Heart right ventricle (tissue), 16 donors: ENCODE measurements at regions not wholly inside any gene's neighbourhood (a gene's known extent, or its start where the extent isn't known, plus 50 kb on each side); places are given as distances from the start of the nearest gene placed in this dataset.

Source experiments
- ATAC-seq, 8 donors: fragments of 200-7000 bp; cut with Tn5 transposase; one replicate each; pipeline ENCODE4 v1.9.1; 2020; ENCODE audit warnings: mild to moderate bottlenecking in 8 of 8, moderate library complexity in 8 of 8, moderate number of reproducible peaks in 1 of 8
- DNase-seq, 2 donors: peaks; one replicate each; pipeline ENCODE4 v3.0.0-alpha.2; 2020
- H3K27ac ChIP-seq, 10 donors: fragments of 200-600 bp; sonication (generic) in 2 of 10; one replicate each; pipeline versions ENCODE4 v1.5.0 to v1.8.0; 2020 to 2022; ENCODE audit warnings: mild to moderate bottlenecking in 3 of 10
- H3K27me3 ChIP-seq, 7 donors: fragments of 200-600 bp; one replicate each; pipeline ENCODE4 v1.8.0; 2021 to 2022; ENCODE audit warnings: mild to moderate bottlenecking in 2 of 7
- H3K36me3 ChIP-seq, 9 donors: fragments of 200-600 bp; sonication (generic) in 1 of 9; one replicate each; pipeline versions ENCODE4 v1.5.0 to v1.8.0; 2020 to 2022; ENCODE audit warnings: mild to moderate bottlenecking in 2 of 9
- H3K4me1 ChIP-seq, 9 donors: fragments of 200-600 bp; sonication (generic) in 1 of 9; one replicate each; pipeline versions ENCODE4 v1.5.0 to v1.8.0; 2020 to 2022; ENCODE audit warnings: mild to moderate bottlenecking in 4 of 9
- H3K4me3 ChIP-seq, 10 donors: fragments of 200-600 bp; sonication (generic) in 2 of 10; one replicate each; pipeline versions ENCODE4 v1.5.0 to v1.8.0; 2020 to 2022; ENCODE audit warnings: mild to moderate bottlenecking in 7 of 10, moderate library complexity in 2 of 10
- H3K9me3 ChIP-seq, 11 donors: fragments of 200-600 bp in 10 of 11; sonication (generic) in 2 of 11; one replicate each; pipeline versions ENCODE4 v1.5.0 to v1.8.0; 2013 to 2022; ENCODE audit warnings: mild to moderate bottlenecking in 2 of 11, control low read depth in 1 of 11, moderate library complexity in 1 of 11
- CTCF ChIP-seq, 9 donors: fragments of 200-600 bp; sonication (generic) in 2 of 9; IDR thresholded peaks; one replicate each; pipeline versions ENCODE4 v1.5.0 to v1.8.0; 2021 to 2022; ENCODE audit warnings: antibody characterized with exemption in 9 of 9, mild to moderate bottlenecking in 5 of 9, moderate library complexity in 1 of 9
- WGBS, 2 donors: extraction: QIAGEN DNeasy Blood & Tissue Kit; methylation state at CpG; one replicate each; pipeline ENCODE4 v1.1.7; 2013; ENCODE audit warnings: inconsistent platforms in 1 of 2; 5-methylcytosine and 5-hydroxymethylcytosine counted together
- intact Hi-C, 10 donors: fragments of 100-400 bp; cut with DNase I; formaldehyde crosslinking; loops; one replicate each; pipeline versions ENCODE4 v1.11.1 to v1.14.2; 2022
- donor health status: Arrhythmogenic right ventricular cardiomyopathy.
- donor health status: ischemic (EF 13 %, LVEDD 7.1; RV severe dilation, severe dysfunction).
- donor health status: healthy with polysubstance abuse.
- donor health status: DM: no; HTN: yes; CAD: no.
- donor health status: DM: no; HTN: no; CAD: no.
- donor health status: ischemic (EF 25% LVEDD 6.9; RV normal size, moderate dysfunction).
- donor health status: ischemic (EF 25% LVEDD 5.7; RV mildly dilated, moderate dysfunction).
- donor health status: healthy.
- donor health status: DM: yes; HTN: yes; CAD: no.
- donor health status: Ischemic cardiomyopathy.
- donor health status: ischemic (EF 35%, LVEDD 5.7; RV mildly dilated, moderate dysfunction).
- donor health status: nonischemic (EF 11% LVEDD 7.7; RV severe dilation, severe dysfunction).
- donor health status: DM: yes; HTN: yes; CAD: no.
- donor health status: PGD.
- donor health status: ischemic (EF 29% LVEDD 5.4; RV normal size, mild dysfunction).
- donor health status: nonischemic (EF 23%, LVEDD 6.1; RV moderate dilation, normal function).

- no peak for ATAC-seq
These were observed 1618.8 kb upstream of the ACVR2A start for GRCh38 chr2:146226077-146226476.

GRCh38 chr2:146221826-146222225 lies 1623.0 kb upstream of the ACVR2A start:
- intact Hi-C loops, result no loop called here

More at GRCh38 chr2:146226077-146226476, 1618.8 kb upstream of the ACVR2A start:
- DNase-seq, result no peak
- intact Hi-C loops, result no loop called here
- Histone ChIP-seq H3K4me3 (no peak overlapping the region), H3K4me1 (no peaks in the 10 kb centered on the region), H3K27me3 (no peaks in the 10 kb centered on the region), H3K9me3 (no peaks in the 10 kb centered on the region), H3K27ac (no peak overlapping the region), H3K36me3 (no peaks in the 10 kb centered on the region)
- TF ChIP-seq CTCF (IDR thresholded peaks at IDR 0.05), result no peak
- 84 to 93% methylated on average over 2 of the region's 2 CpGs for WGBS, 2 donors

GRCh38 chr2:146220957-146221356 lies 1623.9 kb upstream of the ACVR2A start:
- intact Hi-C loops, result no loop called here
- Histone ChIP-seq H3K36me3 (no peaks in the 10 kb centered on the region), H3K4me1 (no peaks in the 10 kb centered on the region), H3K9me3 (peaks cover 0 to 11% (median 0%) of the 10 kb centered on the region in 11 donors), H3K27me3 (no peaks in the 10 kb centered on the region), H3K4me3 (no peak overlapping the region), H3K27ac (no peak overlapping the region)
- DNase-seq (no peak), ATAC-seq (no peak)
- TF ChIP-seq CTCF (IDR thresholded peaks at IDR 0.05), result no peak

More at GRCh38 chr2:146221826-146222225, 1623.0 kb upstream of the ACVR2A start:
- H3K27ac ChIP-seq, result no peak overlapping the region
- H3K27me3 ChIP-seq, result no peaks in the 10 kb centered on the region
- H3K4me3 ChIP-seq, result no peak overlapping the region
- TF ChIP-seq CTCF (IDR thresholded peaks at IDR 0.05), result no peak
- H3K36me3 ChIP-seq, result no peaks in the 10 kb centered on the region
- no peak for DNase-seq
- peaks cover 0 to 5% (median 0%) of the 10 kb centered on the region in 11 donors for H3K9me3 ChIP-seq
- H3K4me1 ChIP-seq, result no peaks in the 10 kb centered on the region
- no peak for ATAC-seq
- WGBS, 2 donors, result 66 to 84% methylated on average over 2 of the region's 2 CpGs

GRCh38 chr2:146214394-146214929 lies 1630.4 kb upstream of the ACVR2A start:
- no peak overlapping the region for H3K4me3 ChIP-seq
- no peak for ATAC-seq
- intact Hi-C loops, result loop anchor here in 1 of 10 donors (5.0 kb wide), 1 partner anchor 1498 kb away; no protein-coding TSS in a partner anchor
- H3K36me3 ChIP-seq, result no peaks in the 10 kb centered on the region
- no peak for DNase-seq
- WGBS, 2 donors, result 83 to 89% methylated on average over 2 of the region's 2 CpGs
- H3K27me3 ChIP-seq, result no peaks in the 10 kb centered on the region
- TF ChIP-seq CTCF (IDR thresholded peaks at IDR 0.05), result no peak
- peaks cover 0 to 12% (median 0%) of the 10 kb centered on the region in 11 donors for H3K9me3 ChIP-seq
- H3K27ac ChIP-seq, result no peak overlapping the region
- H3K4me1 ChIP-seq, result no peaks in the 10 kb centered on the region
